Astrocyte (in vitro differentiated cells and primary cell): ENCODE measurements at regions not wholly inside any gene's neighbourhood (a gene's known extent, or its start where the extent isn't known, plus 50 kb on each side); places are given as distances from the start of the nearest gene placed in this dataset.

Experiments
- EZH2 ChIP-seq: IDR thresholded peaks from 2 replicates; pipeline ENCODE4 v1.6.1; 2012; ENCODE audit warnings: mild to moderate bottlenecking, low read length, inconsistent platforms; ENCODE audit not compliant: insufficient read depth
- TF ChIP-seq, protein P1 (sequence below): IDR thresholded peaks from 2 replicates; pipeline ENCODE4 v1.5.1; 2011; ENCODE audit warnings: low read depth, mild to moderate bottlenecking, inconsistent platforms, low read length, moderate library complexity; ENCODE audit not compliant: insufficient read depth

- TF ChIP-seq, protein P1, sequence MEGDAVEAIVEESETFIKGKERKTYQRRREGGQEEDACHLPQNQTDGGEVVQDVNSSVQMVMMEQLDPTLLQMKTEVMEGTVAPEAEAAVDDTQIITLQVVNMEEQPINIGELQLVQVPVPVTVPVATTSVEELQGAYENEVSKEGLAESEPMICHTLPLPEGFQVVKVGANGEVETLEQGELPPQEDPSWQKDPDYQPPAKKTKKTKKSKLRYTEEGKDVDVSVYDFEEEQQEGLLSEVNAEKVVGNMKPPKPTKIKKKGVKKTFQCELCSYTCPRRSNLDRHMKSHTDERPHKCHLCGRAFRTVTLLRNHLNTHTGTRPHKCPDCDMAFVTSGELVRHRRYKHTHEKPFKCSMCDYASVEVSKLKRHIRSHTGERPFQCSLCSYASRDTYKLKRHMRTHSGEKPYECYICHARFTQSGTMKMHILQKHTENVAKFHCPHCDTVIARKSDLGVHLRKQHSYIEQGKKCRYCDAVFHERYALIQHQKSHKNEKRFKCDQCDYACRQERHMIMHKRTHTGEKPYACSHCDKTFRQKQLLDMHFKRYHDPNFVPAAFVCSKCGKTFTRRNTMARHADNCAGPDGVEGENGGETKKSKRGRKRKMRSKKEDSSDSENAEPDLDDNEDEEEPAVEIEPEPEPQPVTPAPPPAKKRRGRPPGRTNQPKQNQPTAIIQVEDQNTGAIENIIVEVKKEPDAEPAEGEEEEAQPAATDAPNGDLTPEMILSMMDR: no peak
- no peak for TF ChIP-seq EZH2
Observed at GRCh38 chr4:3681191-3681590, 85.0 kb upstream of the ADRA2C start.
